IMR-90 (cell line): ENCODE measurements at regions not wholly inside any gene's neighbourhood (a gene's known extent, or its start where the extent isn't known, plus 50 kb on each side); places are given as distances from the start of the nearest gene placed in this dataset.

Experiments
- ATAC-seq: fragments of 200-7000 bp; cut with Tn5 transposase; 2 replicates; pipeline ENCODE4 v1.9.1; 2020; ENCODE audit warnings: low read depth, mild to moderate bottlenecking, moderate library complexity
- BruUV-seq: library from RNA; stranded (reverse); fragments of 400-500 nt; replicated peaks from 2 replicates; lab custom pipeline; 2021; lab: Mats Ljungman, UMichigan
- CTCF ChIA-PET: fragments of 300-600 bp; formaldehyde crosslinking; extraction: SDS; loops from one replicate; lab custom pipeline; 2021; ENCODE audit warnings: antibody characterized with exemption; lab: Yijun Ruan, JAX
- POLR2A ChIA-PET: fragments of 300-600 bp; sonication (Branson Sonifier 250); formaldehyde crosslinking; loops from one replicate; lab custom pipeline; 2022; ENCODE audit warnings: antibody characterized with exemption; ENCODE audit not compliant: unreplicated experiment; lab: Charles Lee
- DNase-seq: peaks from one replicate; pipeline ENCODE4 v3.0.0; 2013
- H2AFZ ChIP-seq: replicated peaks from 2 replicates; pipeline ENCODE3; 2013; ENCODE audit warnings: low read length, mild to moderate bottlenecking; ENCODE audit not compliant: poor library complexity
- H2AK5ac ChIP-seq: 2 replicates; pipeline ENCODE4 v1.6.1; 2013; ENCODE audit warnings: low read depth, low read length, inconsistent platforms
- H2AK9ac ChIP-seq: replicated peaks from 2 replicates; pipeline ENCODE3; 2013; ENCODE audit warnings: mild to moderate bottlenecking, low read depth, low read length, moderate library complexity; ENCODE audit not compliant: poor library complexity
- H2BK120ac ChIP-seq: 2 replicates; pipeline ENCODE4 v1.6.1; 2013; ENCODE audit warnings: low read depth, low read length, inconsistent platforms
- H2BK15ac ChIP-seq: 3 replicates; pipeline ENCODE4 v1.6.1; 2013; ENCODE audit warnings: low read depth, low read length, inconsistent platforms
- H2BK20ac ChIP-seq: 2 replicates; pipeline ENCODE4 v1.6.1; 2013; ENCODE audit warnings: low read depth, mild to moderate bottlenecking, inconsistent platforms, low read length, moderate library complexity
- H2BK5ac ChIP-seq: 2 replicates; pipeline ENCODE4 v1.6.1; 2013; ENCODE audit warnings: mild to moderate bottlenecking, low read depth, low read length, inconsistent platforms; ENCODE audit not compliant: poor library complexity, severe bottlenecking
- H3K14ac ChIP-seq: replicated peaks from 2 replicates; pipeline ENCODE4 v1.6.1; 2013; ENCODE audit warnings: low read depth, low read length, inconsistent platforms
- H3K18ac ChIP-seq: 2 replicates; pipeline ENCODE4 v1.6.1; 2013; ENCODE audit warnings: low read depth, low read length, control low read depth
- H3K23ac ChIP-seq: 2 replicates; pipeline ENCODE4 v1.6.1; 2013; ENCODE audit warnings: low read depth, low read length, inconsistent platforms
- H3K27ac ChIP-seq: 2 replicates; pipeline ENCODE4 v1.5.1; 2013; ENCODE audit warnings: mild to moderate bottlenecking, control low read depth, low read length; ENCODE audit not compliant: insufficient read depth
- H3K27me3 ChIP-seq: 2 replicates; pipeline ENCODE4 v1.6.1; 2013; ENCODE audit warnings: low read length; ENCODE audit not compliant: control insufficient read depth, insufficient read depth
- H3K36me3 ChIP-seq: 2 replicates; pipeline ENCODE4 v1.6.1; 2013; ENCODE audit warnings: low read length, mixed read lengths; ENCODE audit not compliant: control insufficient read depth, insufficient read depth
- H3K4ac ChIP-seq: 2 replicates; pipeline ENCODE4 v1.6.1; 2013; ENCODE audit warnings: low read depth, low read length, inconsistent platforms
- H3K4me1 ChIP-seq: 2 replicates; pipeline ENCODE4 v1.6.1; 2013; ENCODE audit warnings: low read length, mixed read lengths; ENCODE audit not compliant: control insufficient read depth, insufficient read depth
- H3K4me2 ChIP-seq: 2 replicates; pipeline ENCODE4 v1.6.1; 2013; ENCODE audit warnings: low read depth, mild to moderate bottlenecking, control low read depth, low read length, moderate library complexity
- H3K4me3 ChIP-seq: 2 replicates; pipeline ENCODE4 v1.5.1; 2013; ENCODE audit warnings: low read depth, mild to moderate bottlenecking, control low read depth, low read length, moderate library complexity; ENCODE audit not compliant: insufficient read depth
- H3K56ac ChIP-seq: 2 replicates; pipeline ENCODE4 v1.6.1; 2013; ENCODE audit warnings: low read length, inconsistent platforms; ENCODE audit not compliant: insufficient read depth; ENCODE audit errors: extremely low read depth
- H3K79me1 ChIP-seq, 2 experiments: 2 replicates each; pipeline ENCODE4 v1.6.1; 2013; ENCODE audit warnings: low read length in 2 of 2, inconsistent platforms in 1 of 2, low read depth in 1 of 2
- H3K9ac ChIP-seq: 2 replicates; pipeline ENCODE4 v1.6.1; 2013; ENCODE audit warnings: low read depth, low read length, control low read depth
- H3K9me1 ChIP-seq: 2 replicates; pipeline ENCODE4 v1.6.1; 2013; ENCODE audit warnings: low read length, inconsistent platforms; ENCODE audit not compliant: insufficient read depth
- H3K9me3 ChIP-seq: 2 replicates; pipeline ENCODE4 v1.6.1; 2013; ENCODE audit warnings: low read length; ENCODE audit not compliant: control insufficient read depth, insufficient read depth
- H4K20me1 ChIP-seq: 2 replicates; pipeline ENCODE4 v1.6.1; 2013; ENCODE audit warnings: low read length, inconsistent platforms; ENCODE audit not compliant: insufficient read depth
- H4K5ac ChIP-seq: 2 replicates; pipeline ENCODE4 v1.6.1; 2013; ENCODE audit warnings: mild to moderate bottlenecking, low read depth, low read length, control low read depth
- H4K8ac ChIP-seq, 2 experiments: 2 replicates each; pipeline ENCODE4 v1.6.1; 2013; ENCODE audit warnings: low read depth in 2 of 2, low read length in 2 of 2, control low read depth in 1 of 2, inconsistent platforms in 1 of 2
- H4K91ac ChIP-seq: 2 replicates; pipeline ENCODE4 v1.6.1; 2013; ENCODE audit warnings: low read depth, low read length, inconsistent platforms; ENCODE audit not compliant: insufficient read depth
- BHLHE40 ChIP-seq: fragments of 150-350 bp; IDR thresholded peaks from 2 replicates; pipeline ENCODE4 v1.6.1; 2016; ENCODE audit warnings: mild to moderate bottlenecking, low read depth, low read length
- CEBPB ChIP-seq: IDR thresholded peaks from 2 replicates; pipeline ENCODE4 v1.6.1; 2012; ENCODE audit warnings: low read depth, low read length, improper control_type of control experiment
- CHD1 ChIP-seq: IDR thresholded peaks from 2 replicates; pipeline ENCODE4 v1.6.1; 2012; ENCODE audit warnings: low read depth, low read length, improper control_type of control experiment
- ELK1 ChIP-seq: fragments of 150-350 bp; IDR thresholded peaks from 2 replicates; pipeline ENCODE4 v1.6.1; 2016; ENCODE audit warnings: low read depth, mild to moderate bottlenecking, low read length, moderate library complexity, borderline replicate concordance
- FOS ChIP-seq: fragments of 150-350 bp; IDR thresholded peaks from 2 replicates; pipeline ENCODE4 v1.6.1; 2016; ENCODE audit warnings: low read depth, low read length
- MAZ ChIP-seq: IDR thresholded peaks from 2 replicates; pipeline ENCODE4 v1.6.1; 2012; ENCODE audit warnings: low read depth, mild to moderate bottlenecking, low read length, improper control_type of control experiment, moderate library complexity, borderline replicate concordance
- SMC3 ChIP-seq: fragments of 150-350 bp; IDR thresholded peaks from 2 replicates; pipeline ENCODE4 v1.6.1; 2016; ENCODE audit warnings: low read depth, mild to moderate bottlenecking, antibody characterized with exemption, low read length, moderate library complexity
- dilution Hi-C: fragments of 300-500 bp; cut with HindIII; formaldehyde crosslinking; loops from one replicate; pipeline ENCODE4 v1.14.3; 2018; ENCODE audit warnings: low sequenced_read_pairs; ENCODE audit not compliant: unreplicated experiment
- in situ Hi-C: fragments of 300-500 bp; cut with MboI; formaldehyde crosslinking; loops from 3 replicates; pipeline ENCODE4 v1.14.3; 2019; ENCODE audit warnings: low sequenced_read_pairs, inconsistent platforms, mixed read lengths
- intact Hi-C: fragments of 100-400 bp; cut with micrococcal nuclease; formaldehyde crosslinking; loops from 2 replicates; pipeline ENCODE4 v1.10.0; 2022

- Histone ChIP-seq H3K9me3 (peaks cover 4% of the 10 kb centered on the region; the same call in 1 of the 2 replicates), H4K20me1 (no peaks in the 10 kb centered on the region), H3K9me1 (no peaks in the 10 kb centered on the region), H2AK5ac (no peak overlapping the region), H3K36me3 (no peaks in the 10 kb centered on the region), H3K27me3 (no peaks in the 10 kb centered on the region), H2BK15ac (no peak overlapping the region), H3K4me2 (no peak overlapping the region), H3K4ac (no peak overlapping the region), H4K5ac (no peak overlapping the region), H2BK20ac (no peak overlapping the region), H2BK120ac (no peak overlapping the region), H3K23ac (no peak overlapping the region), H3K27ac (no peak overlapping the region), H3K4me3 (no peak overlapping the region), H3K4me1 (no peaks in the 10 kb centered on the region), H2AFZ (no peak overlapping the region), H2AK9ac (no peak overlapping the region), H4K8ac (no peak overlapping the region), H4K91ac (no peak overlapping the region), H3K56ac (no peak overlapping the region), H3K79me1 (no peaks in the 10 kb centered on the region), H3K9ac (no peak overlapping the region), H2BK5ac (no peak overlapping the region), H3K14ac (no peak overlapping the region), H3K18ac (no peak overlapping the region)
- dilution Hi-C loops (no loop called here), intact Hi-C loops (no loop called here), in situ Hi-C loops (no loop called here)
- POLR2A ChIA-PET, result no interaction called here
- no peak for ATAC-seq
- BruUV-seq, result no TSS peak
- TF ChIP-seq CEBPB (no peak), SMC3 (no peak), MAZ (no peak), FOS (no peak), ELK1 (no peak), BHLHE40 (no peak), CHD1 (no peak)
- CTCF ChIA-PET, result no interaction called here
- no peak for DNase-seq
These were observed 738.6 kb upstream of the GRIA3 start for GRCh38 chrX:122445466-122445865.
